Right atrium auricular region (tissue), 2 donors: ENCODE measurements at regions not wholly inside any gene's neighbourhood (a gene's known extent, or its start where the extent isn't known, plus 50 kb on each side); places are given as distances from the start of the nearest gene placed in this dataset.

Experiments used
- DNase-seq: peaks from one replicate; pipeline ENCODE4 v3.0.0-alpha.2; 2019; ENCODE audit warnings: low spot score
- H3K27ac ChIP-seq, 2 donors: fragments of 200-600 bp; sonication (generic); 1 replicate in 1 of 2; 2 replicates in 1 of 2; pipeline ENCODE4 v1.5.1; 2016 to 2019
- H3K27me3 ChIP-seq, 2 donors: fragments of 200-600 bp; sonication (generic); one replicate each; pipeline versions ENCODE4 v1.5.1 to v1.6.0; 2017 to 2019
- H3K36me3 ChIP-seq: fragments of 200-600 bp; sonication (generic); one replicate; pipeline ENCODE4 v1.5.1; 2016
- H3K4me1 ChIP-seq, 2 donors: fragments of 200-600 bp; sonication (generic); one replicate each; pipeline versions ENCODE4 v1.5.1 to v1.6.0; 2017 to 2019
- H3K4me3 ChIP-seq, 2 donors: fragments of 200-600 bp; sonication (generic); 1 replicate in 1 of 2; 2 replicates in 1 of 2; pipeline ENCODE4 v1.5.1; 2017 to 2019; ENCODE audit warnings: mild to moderate bottlenecking in 1 of 2, moderate library complexity in 1 of 2
- H3K9me3 ChIP-seq, 2 donors: fragments of 200-600 bp; sonication (generic); one replicate each; pipeline ENCODE4 v1.5.1; 2019
- CTCF ChIP-seq, 2 donors: fragments of 200-600 bp; sonication (generic); IDR thresholded peaks; one replicate each; pipeline ENCODE4 v1.5.1; 2019; ENCODE audit warnings: antibody characterized with exemption in 2 of 2

DNA sequence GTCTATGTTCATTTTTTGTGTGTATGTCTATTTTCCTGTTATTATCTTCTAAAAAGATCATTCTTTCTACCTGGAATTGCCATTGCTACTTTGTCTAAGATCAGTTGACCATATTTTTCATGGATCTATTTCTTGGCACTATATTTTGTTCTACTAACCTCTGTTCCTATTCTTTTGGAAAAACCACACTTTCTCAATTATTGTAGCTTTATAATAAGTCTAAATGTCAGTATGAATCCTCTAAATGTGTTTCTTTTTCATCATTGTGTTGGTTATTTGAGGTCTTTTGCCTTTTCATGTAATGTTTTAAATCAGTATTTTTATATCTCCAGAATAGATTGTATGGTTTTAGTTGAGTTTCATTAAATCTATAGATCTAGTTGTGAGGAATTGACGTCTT, 798.3 kb downstream of the FAT4 start:
- H3K36me3 ChIP-seq, result no peaks in the 10 kb centered on the region
- DNase-seq, result no peak
- H3K27me3 ChIP-seq, result no peaks in the 10 kb centered on the region
- TF ChIP-seq CTCF (IDR thresholded peaks at IDR 0.05), result no peak
- no peaks in the 10 kb centered on the region for H3K4me1 ChIP-seq
- H3K9me3 ChIP-seq, result peaks cover 6 to 41% of the 10 kb centered on the region in 2 donors
- H3K4me3 ChIP-seq, result no peak overlapping the region
- no peak overlapping the region for H3K27ac ChIP-seq

GRCh38 chr4:126123611-126124325, 809.0 kb downstream of the FAT4 start:
- no peaks in the 10 kb centered on the region for H3K4me1 ChIP-seq
- no peaks in the 10 kb centered on the region for H3K9me3 ChIP-seq
- TF ChIP-seq CTCF (IDR thresholded peaks at IDR 0.05), result no peak
- H3K4me3 ChIP-seq, result no peak overlapping the region
- H3K27me3 ChIP-seq, result no peaks in the 10 kb centered on the region
- H3K27ac ChIP-seq, result no peak overlapping the region
- no peaks in the 10 kb centered on the region for H3K36me3 ChIP-seq
- DNase-seq, result no peak

DNA sequence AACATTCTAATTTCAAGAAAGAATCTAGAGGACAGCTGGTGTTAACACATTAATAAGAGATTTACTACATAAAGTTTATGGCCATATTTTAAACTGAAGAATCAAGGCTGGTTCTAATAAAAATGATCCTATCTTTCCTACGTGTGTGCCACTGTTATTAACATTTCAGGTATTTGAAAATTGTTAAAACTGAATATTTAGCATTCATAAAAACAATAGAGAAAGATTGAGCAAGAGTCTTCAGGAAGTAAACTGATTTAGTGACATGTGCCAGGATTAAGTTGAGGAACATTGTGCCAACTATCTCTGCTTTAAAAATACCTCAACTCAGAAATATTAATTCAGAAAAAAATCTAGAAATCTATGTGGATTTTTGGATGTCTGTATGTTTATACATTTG, 810.1 kb downstream of the FAT4 start:
- no peaks in the 10 kb centered on the region for H3K27me3 ChIP-seq
- no peak overlapping the region for H3K27ac ChIP-seq
- no peak for TF ChIP-seq CTCF (IDR thresholded peaks at IDR 0.05)
- DNase-seq, result no peak
- no peaks in the 10 kb centered on the region for H3K36me3 ChIP-seq
- H3K9me3 ChIP-seq, result no peaks in the 10 kb centered on the region
- no peaks in the 10 kb centered on the region for H3K4me1 ChIP-seq
- H3K4me3 ChIP-seq, result no peak overlapping the region

DNA sequence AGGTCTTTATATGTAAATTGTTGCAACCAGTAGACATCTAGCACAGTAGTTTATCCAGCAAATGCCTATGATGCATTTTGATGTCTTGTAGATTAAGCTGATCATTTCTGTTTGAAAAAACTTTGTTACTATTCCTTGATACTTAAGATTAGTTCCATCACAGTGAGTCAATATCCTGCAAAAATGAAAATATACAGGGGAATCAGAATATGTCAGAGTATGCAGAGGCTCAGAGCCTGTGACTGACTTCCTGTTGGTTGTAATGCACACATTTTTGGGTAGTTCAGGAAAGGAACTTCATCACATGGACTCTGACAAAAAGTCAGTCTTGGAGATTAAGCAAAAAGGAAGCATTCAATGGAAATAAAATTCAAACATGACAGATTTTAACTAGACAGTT, 815.5 kb downstream of the FAT4 start:
- H3K9me3 ChIP-seq, result no peaks in the 10 kb centered on the region
- H3K36me3 ChIP-seq, result no peaks in the 10 kb centered on the region
- TF ChIP-seq CTCF (IDR thresholded peaks at IDR 0.05), result no peak
- no peak overlapping the region for H3K4me3 ChIP-seq
- no peak for DNase-seq
- H3K27me3 ChIP-seq, result no peaks in the 10 kb centered on the region
- no peaks in the 10 kb centered on the region for H3K4me1 ChIP-seq
- H3K27ac ChIP-seq, result no peak overlapping the region

DNA sequence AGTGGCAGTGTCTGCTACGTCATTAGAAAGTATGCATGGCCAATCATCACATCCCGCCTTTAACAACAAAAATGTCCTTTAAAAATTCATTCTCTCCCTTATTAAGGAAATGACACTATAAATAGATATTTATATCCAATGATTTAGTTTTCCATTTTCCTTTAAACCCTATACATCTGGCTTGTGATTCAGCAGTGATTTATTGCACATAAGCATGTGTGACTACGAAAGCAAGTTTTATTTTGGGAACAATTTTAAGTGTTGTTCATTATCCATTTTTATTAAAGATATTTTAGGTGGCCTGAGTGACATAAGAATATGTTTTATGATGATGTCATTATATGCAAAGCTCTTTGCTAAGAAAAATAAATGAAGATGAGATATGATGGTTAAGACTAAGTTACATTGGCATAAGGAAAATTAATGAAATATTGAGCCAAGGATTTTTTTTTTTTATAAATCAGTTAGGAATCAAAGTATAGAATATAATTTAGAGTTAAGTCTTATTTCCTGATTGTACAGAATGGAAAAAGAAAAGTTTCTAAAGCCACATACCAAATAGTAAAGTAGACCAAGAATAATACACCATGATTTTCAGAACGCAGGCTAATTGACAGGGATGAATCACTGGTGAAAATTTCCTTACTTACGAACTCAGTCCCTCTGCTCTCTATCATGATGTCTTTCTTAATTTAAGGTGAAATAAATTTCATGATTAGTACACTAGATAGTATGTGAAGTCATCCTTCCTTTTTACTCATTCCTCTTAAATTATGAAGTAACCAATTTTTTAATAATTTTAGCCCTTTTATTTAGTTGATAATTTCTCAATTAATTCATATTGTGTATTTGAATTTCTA, 822.4 kb downstream of the FAT4 start:
- DNase-seq, result no peak
- H3K9me3 ChIP-seq, result no peaks in the 10 kb centered on the region
- no peaks in the 10 kb centered on the region for H3K27me3 ChIP-seq
- no peaks in the 10 kb centered on the region for H3K36me3 ChIP-seq
- no peak for TF ChIP-seq CTCF (IDR thresholded peaks at IDR 0.05)
- no peak overlapping the region for H3K4me3 ChIP-seq
- no peak overlapping the region for H3K27ac ChIP-seq
- no peaks in the 10 kb centered on the region for H3K4me1 ChIP-seq
